ENCODE measurements at regions not wholly inside any gene's neighbourhood (a gene's known extent, or its start where the extent isn't known, plus 50 kb on each side); places are given as distances from the start of the nearest gene placed in this dataset.
"Not testable (repeated sequence)": the region's sequence is repeated elsewhere in the genome, so short reads cannot be mapped to it uniquely, and the experiment has no call there.

GRCh38 chr11:92462821-92463220 is 238.2 kb downstream of the FAT3 start (continued):
- TF ChIP-seq TAF1 (conservative IDR thresholded peaks at IDR 0.05) (no peak), MAX (IDR thresholded peaks at IDR 0.05) (no peak), YY1 (IDR thresholded peaks at IDR 0.05) (no peak), JUND (IDR thresholded peaks at IDR 0.05) (no peak), FOXA1 (IDR thresholded peaks at IDR 0.05) (no peak), SP1 (IDR thresholded peaks at IDR 0.05) (no peak), ATF3 (IDR thresholded peaks at IDR 0.05) (no peak)

GRCh38 chr11:92464822-92465221 is 240.2 kb downstream of the FAT3 start:
- Histone ChIP-seq H3K4me3 (ENCODE audit: low read depth in 1 of 3, low read length in 3 of 3) (no peak overlapping the region), H3K36me3 (ENCODE audit: control insufficient read depth in 4 of 4, insufficient read depth in 3 of 4, low read depth in 1 of 4, low read length in 3 of 4) (no peaks in the 10 kb centered on the region)
- WGBS, result 72% methylated on average over 6 of the region's 6 CpGs

GRCh38 chr11:92465410-92465809 is 240.8 kb downstream of the FAT3 start:
- H3K36me3 ChIP-seq (ENCODE audit: control insufficient read depth in 4 of 4, insufficient read depth in 3 of 4, low read depth in 1 of 4, low read length in 3 of 4); H3K27ac ChIP-seq (ENCODE audit: low read depth in 1 of 2, low read length in 2 of 2); H3K4me3 ChIP-seq (ENCODE audit: low read depth in 1 of 3, low read length in 3 of 3); H3K9me3 ChIP-seq (ENCODE audit: control insufficient read depth in 4 of 4, low read length in 3 of 4); H3K27me3 ChIP-seq (ENCODE audit: control insufficient read depth in 4 of 4, insufficient read depth in 4 of 4, low read length in 3 of 4); H3K4me1 ChIP-seq (ENCODE audit: control insufficient read depth in 4 of 4, insufficient read depth in 4 of 4, low read length in 3 of 4); DNase-seq (ENCODE audit: low spot score); H3K9ac ChIP-seq (ENCODE audit: low read depth in 1 of 2, low read length in 2 of 2): not testable (repeated sequence)
- 89% methylated on average over 2 of the region's 3 CpGs for WGBS

More at GRCh38 chr11:92464822-92465221, 240.2 kb downstream of the FAT3 start:
- DNase-seq (ENCODE audit: low spot score), result no peak
- Histone ChIP-seq H3K4me1 (ENCODE audit: control insufficient read depth in 4 of 4, insufficient read depth in 4 of 4, low read length in 3 of 4) (no peaks in the 10 kb centered on the region), H3K9me3 (ENCODE audit: control insufficient read depth in 4 of 4, low read length in 3 of 4) (no peaks in the 10 kb centered on the region), H3K27ac (ENCODE audit: low read depth in 1 of 2, low read length in 2 of 2) (no peak overlapping the region), H3K9ac (ENCODE audit: low read depth in 1 of 2, low read length in 2 of 2) (no peak overlapping the region), H3K27me3 (ENCODE audit: control insufficient read depth in 4 of 4, insufficient read depth in 4 of 4, low read length in 3 of 4) (no peaks in the 10 kb centered on the region)
- TF ChIP-seq SP1 (IDR thresholded peaks at IDR 0.05) (no peak), JUND (IDR thresholded peaks at IDR 0.05) (no peak), MAX (IDR thresholded peaks at IDR 0.05) (no peak), RAD21 (IDR thresholded peaks at IDR 0.05) (no peak)

- Histone ChIP-seq H3K4me1 (ENCODE audit: control insufficient read depth in 4 of 4, insufficient read depth in 4 of 4, low read length in 3 of 4) (no peaks in the 10 kb centered on the region), H3K4me3 (ENCODE audit: low read depth in 1 of 3, low read length in 3 of 3) (no peak overlapping the region), H3K9ac (ENCODE audit: low read depth in 1 of 2, low read length in 2 of 2) (no peak overlapping the region), H3K9me3 (ENCODE audit: control insufficient read depth in 4 of 4, low read length in 3 of 4) (no peaks in the 10 kb centered on the region), H3K27me3 (ENCODE audit: control insufficient read depth in 4 of 4, insufficient read depth in 4 of 4, low read length in 3 of 4) (no peaks in the 10 kb centered on the region), H3K36me3 (ENCODE audit: control insufficient read depth in 4 of 4, insufficient read depth in 3 of 4, low read depth in 1 of 4, low read length in 3 of 4) (no peaks in the 10 kb centered on the region), H3K27ac (ENCODE audit: low read depth in 1 of 2, low read length in 2 of 2) (no peak overlapping the region)
- TF ChIP-seq FOXA2 (IDR thresholded peaks at IDR 0.05) (no peak), TAF1 (conservative IDR thresholded peaks at IDR 0.05) (no peak), HNF4A (conservative IDR thresholded peaks at IDR 0.05) (no peak), CTCF (IDR thresholded peaks at IDR 0.05; ENCODE audit: low read depth, low read length, missing input control) (no peak), JUND (IDR thresholded peaks at IDR 0.05) (no peak), SP1 (IDR thresholded peaks at IDR 0.05) (no peak), NR2F2 (IDR thresholded peaks at IDR 0.05) (no peak), MAX (IDR thresholded peaks at IDR 0.05) (no peak), FOXA1 (IDR thresholded peaks at IDR 0.05) (no peak), YY1 (IDR thresholded peaks at IDR 0.05) (no peak)
- no peak for DNase-seq (ENCODE audit: low spot score)
- WGBS, result 67% methylated on average over 3 of the region's 3 CpGs
Observed at GRCh38 chr11:92473736-92474135, 249.1 kb downstream of the FAT3 start.

All from liver (tissue), 8 donors.